Neural cell (in vitro differentiated cells): ENCODE measurements at regions not wholly inside any gene's neighbourhood (a gene's known extent, or its start where the extent isn't known, plus 50 kb on each side); places are given as distances from the start of the nearest gene placed in this dataset.

ENCODE experiments used
- EP300 ChIP-seq: fragments of 450-650 bp; conservative IDR thresholded peaks from 2 replicates; pipeline ENCODE4 v1.6.1; 2014; ENCODE audit warnings: antibody characterized with exemption, mild to moderate bottlenecking, moderate library complexity; ENCODE audit not compliant: poor library complexity, severe bottlenecking
- TAF1 ChIP-seq: IDR thresholded peaks from 2 replicates; pipeline ENCODE4 v1.6.1; 2012; ENCODE audit warnings: low read depth
- TF ChIP-seq, protein P1 (sequence below): fragments of 450-650 bp; IDR thresholded peaks from 2 replicates; pipeline ENCODE4 v1.5.1; 2014; ENCODE audit warnings: antibody characterized with exemption, mild to moderate bottlenecking, moderate library complexity; ENCODE audit not compliant: poor library complexity, severe bottlenecking

DNA sequence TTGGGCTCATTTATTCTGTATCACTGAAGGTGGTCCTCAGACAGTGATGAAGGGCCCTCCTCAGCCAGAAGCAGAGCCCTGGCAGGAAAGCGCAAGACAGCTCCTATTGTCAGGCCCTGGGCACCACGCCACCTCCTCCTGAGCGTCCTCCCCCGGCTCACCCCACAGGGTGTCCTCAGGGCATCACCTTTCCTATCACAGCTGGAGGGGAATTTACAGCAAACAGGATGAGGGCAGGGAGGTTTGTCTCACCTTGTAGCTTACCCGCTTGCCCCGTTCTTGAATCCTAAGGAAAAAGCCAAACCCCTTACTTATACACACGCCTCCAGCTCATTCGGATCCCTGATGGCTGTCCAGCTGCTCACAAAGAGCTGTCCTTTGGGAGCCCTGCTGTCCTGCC lies 50.2 kb upstream of the LANCL2 start:
- TF ChIP-seq EP300 (no peak), TAF1 (no peak)
- TF ChIP-seq, protein P1, sequence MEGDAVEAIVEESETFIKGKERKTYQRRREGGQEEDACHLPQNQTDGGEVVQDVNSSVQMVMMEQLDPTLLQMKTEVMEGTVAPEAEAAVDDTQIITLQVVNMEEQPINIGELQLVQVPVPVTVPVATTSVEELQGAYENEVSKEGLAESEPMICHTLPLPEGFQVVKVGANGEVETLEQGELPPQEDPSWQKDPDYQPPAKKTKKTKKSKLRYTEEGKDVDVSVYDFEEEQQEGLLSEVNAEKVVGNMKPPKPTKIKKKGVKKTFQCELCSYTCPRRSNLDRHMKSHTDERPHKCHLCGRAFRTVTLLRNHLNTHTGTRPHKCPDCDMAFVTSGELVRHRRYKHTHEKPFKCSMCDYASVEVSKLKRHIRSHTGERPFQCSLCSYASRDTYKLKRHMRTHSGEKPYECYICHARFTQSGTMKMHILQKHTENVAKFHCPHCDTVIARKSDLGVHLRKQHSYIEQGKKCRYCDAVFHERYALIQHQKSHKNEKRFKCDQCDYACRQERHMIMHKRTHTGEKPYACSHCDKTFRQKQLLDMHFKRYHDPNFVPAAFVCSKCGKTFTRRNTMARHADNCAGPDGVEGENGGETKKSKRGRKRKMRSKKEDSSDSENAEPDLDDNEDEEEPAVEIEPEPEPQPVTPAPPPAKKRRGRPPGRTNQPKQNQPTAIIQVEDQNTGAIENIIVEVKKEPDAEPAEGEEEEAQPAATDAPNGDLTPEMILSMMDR: no peak
